HG03460 (cell line): ENCODE measurements at regions not wholly inside any gene's neighbourhood (a gene's known extent, or its start where the extent isn't known, plus 50 kb on each side); places are given as distances from the start of the nearest gene placed in this dataset.
"Not testable (repeated sequence)": the region's sequence is repeated elsewhere in the genome, so short reads cannot be mapped to it uniquely, and the experiment has no call there.

Experiments used
- ATAC-seq: cut with Tn5 transposase; IDR thresholded peaks from one replicate; pipeline ENCODE4 v1.9.1; 2021; ENCODE audit not compliant: unreplicated experiment

GRCh38 chr2:192660555-192660954 is 465.8 kb upstream of the TMEFF2 start:
- ATAC-seq: not testable (repeated sequence)

GRCh38 chr2:192657362-192657761 is 462.6 kb upstream of the TMEFF2 start:
- no peak for ATAC-seq

- ATAC-seq: no peak
Observed at GRCh38 chr2:192655916-192656315, 461.2 kb upstream of the TMEFF2 start.

GRCh38 chr2:192645811-192646598 is 451.3 kb upstream of the TMEFF2 start:
- ATAC-seq: no peak

GRCh38 chr2:192634557-192634956 is 439.8 kb upstream of the TMEFF2 start:
- ATAC-seq: no peak

GRCh38 chr2:192628017-192628416 is 433.3 kb upstream of the TMEFF2 start:
- ATAC-seq: no peak

- no peak for ATAC-seq
Observed at GRCh38 chr2:192615105-192615504, 420.4 kb upstream of the TMEFF2 start.

GRCh38 chr2:192604295-192604694 is 409.6 kb upstream of the TMEFF2 start:
- no peak for ATAC-seq

GRCh38 chr2:192598649-192599048 is 403.9 kb upstream of the TMEFF2 start:
- ATAC-seq: not testable (repeated sequence)

GRCh38 chr2:192593561-192593960 is 398.8 kb upstream of the TMEFF2 start:
- no peak for ATAC-seq

- ATAC-seq: no peak
Observed at GRCh38 chr2:192591617-192592016, 396.9 kb upstream of the TMEFF2 start.

GRCh38 chr2:192585418-192585817 is 390.7 kb upstream of the TMEFF2 start:
- no peak for ATAC-seq

- ATAC-seq: no peak
Observed at GRCh38 chr2:192584976-192585375, 390.2 kb upstream of the TMEFF2 start.

GRCh38 chr2:192579965-192580700 is 385.4 kb upstream of the TMEFF2 start:
- ATAC-seq: no peak

- no peak for ATAC-seq
Observed at GRCh38 chr2:192578780-192579179, 384.0 kb upstream of the TMEFF2 start.

GRCh38 chr2:192577706-192578105 is 383.0 kb upstream of the TMEFF2 start:
- no peak for ATAC-seq

- ATAC-seq: no peak
Observed at GRCh38 chr2:192574552-192574951, 379.8 kb upstream of the TMEFF2 start.

- no peak for ATAC-seq
Observed at GRCh38 chr2:192571636-192572035, 376.9 kb upstream of the TMEFF2 start.

- no peak for ATAC-seq
Observed at GRCh38 chr2:192570788-192571187, 376.1 kb upstream of the TMEFF2 start.

- no peak for ATAC-seq
Observed at GRCh38 chr2:192566863-192567262, 372.1 kb upstream of the TMEFF2 start.

GRCh38 chr2:192560326-192560725 is 365.6 kb upstream of the TMEFF2 start:
- ATAC-seq: no peak

GRCh38 chr2:192559587-192559986 is 364.9 kb upstream of the TMEFF2 start:
- no peak for ATAC-seq
